ENCODE measurements at regions not wholly inside any gene's neighbourhood (a gene's known extent, or its start where the extent isn't known, plus 50 kb on each side); places are given as distances from the start of the nearest gene placed in this dataset.

- WGBS, 4 donors = 63 to 81% (median 70%) methylated on average over 7 of the region's 7 CpGs
- TF ChIP-seq POLR2A (IDR thresholded peaks at IDR 0.05) (no peak), CTCF (IDR thresholded peaks at IDR 0.05) (no peak)
- intact Hi-C loops (cut with DNase I) = no loop called here
These were observed 123.0 kb upstream of the CTBP2 start for GRCh38 chr10:125283191-125283835.

GRCh38 chr10:125281091-125281490 lies 120.7 kb upstream of the CTBP2 start:
- ATAC-seq = no peak
- Histone ChIP-seq H3K27me3 (peaks cover 0 to 17% (median 0%) of the 10 kb centered on the region in 9 donors), H3K4me1 (no peaks in the 10 kb centered on the region), H3K9me3 (peaks cover 0 to 9% (median 2%) of the 10 kb centered on the region in 12 donors), H3K36me3 (no peaks in the 10 kb centered on the region), H3K4me3 (no peak overlapping the region), H3K27ac (no peak overlapping the region)
- 66 to 82% (median 77%) methylated on average over 6 of the region's 6 CpGs for WGBS, 4 donors
- intact Hi-C loops (cut with DNase I) = no loop called here
- TF ChIP-seq POLR2A (IDR thresholded peaks at IDR 0.05) (no peak), CTCF (IDR thresholded peaks at IDR 0.05) (no peak)
- DNase-seq = no peak

More at GRCh38 chr10:125283191-125283835, 123.0 kb upstream of the CTBP2 start:
- H3K4me1 ChIP-seq = no peaks in the 10 kb centered on the region
- H3K9me3 ChIP-seq = peaks cover 0 to under 1% (median 0%) of the 10 kb centered on the region in 12 donors
- no peaks in the 10 kb centered on the region for H3K36me3 ChIP-seq
- peaks cover 0 to 17% (median 0%) of the 10 kb centered on the region in 9 donors for H3K27me3 ChIP-seq
- ATAC-seq (no peak), DNase-seq (no peak)
- no peak overlapping the region for H3K27ac ChIP-seq
- no peak overlapping the region for H3K4me3 ChIP-seq

GRCh38 chr10:125276133-125276532 lies 115.8 kb upstream of the CTBP2 start:
- H3K4me1 ChIP-seq = no peaks in the 10 kb centered on the region
- 86 to 94% (median 90%) methylated on average over 2 of the region's 2 CpGs for WGBS, 4 donors
- peaks cover 0 to 15% (median 3%) of the 10 kb centered on the region in 12 donors for H3K9me3 ChIP-seq
- no peaks in the 10 kb centered on the region for H3K36me3 ChIP-seq
- no peak for TF ChIP-seq POLR2A (IDR thresholded peaks at IDR 0.05)
- no peak for TF ChIP-seq CTCF (IDR thresholded peaks at IDR 0.05)
- intact Hi-C loops (cut with DNase I) = no loop called here
- H3K27ac ChIP-seq = no peak overlapping the region
- no peak overlapping the region for H3K4me3 ChIP-seq
- no peak for ATAC-seq
- DNase-seq = no peak
- H3K27me3 ChIP-seq = no peaks in the 10 kb centered on the region

- DNase-seq (no peak), ATAC-seq (no peak)
- TF ChIP-seq POLR2A (IDR thresholded peaks at IDR 0.05) (no peak), CTCF (IDR thresholded peaks at IDR 0.05) (no peak)
- Histone ChIP-seq H3K27ac (no peak overlapping the region), H3K27me3 (peaks cover 0 to 4% (median 0%) of the 10 kb centered on the region in 9 donors), H3K4me1 (no peaks in the 10 kb centered on the region), H3K36me3 (no peaks in the 10 kb centered on the region), H3K4me3 (no peak overlapping the region), H3K9me3 (peaks cover 0 to 15% (median 3%) of the 10 kb centered on the region in 12 donors)
- 78 to 87% (median 82%) methylated on average over 5 of the region's 5 CpGs for WGBS, 4 donors
- intact Hi-C loops (cut with DNase I) = loop anchor here in 1 of 10 donors (1.0 kb wide), 1 partner anchor 18 kb away; no protein-coding TSS in a partner anchor
These were observed 114.6 kb upstream of the CTBP2 start for GRCh38 chr10:125274961-125275360.
